HG03469 (cell line): ENCODE measurements at regions not wholly inside any gene's neighbourhood (a gene's known extent, or its start where the extent isn't known, plus 50 kb on each side); places are given as distances from the start of the nearest gene placed in this dataset.

Experiments used
- ATAC-seq: cut with Tn5 transposase; IDR thresholded peaks from one replicate; pipeline ENCODE4 v1.9.1; 2021; ENCODE audit warnings: mild to moderate bottlenecking, moderate library complexity, moderate number of reproducible peaks; ENCODE audit not compliant: unreplicated experiment

- no peak for ATAC-seq
These were observed 76.7 kb upstream of the IER5L start for GRCh38 chr9:129254566-129255287.

GRCh38 chr9:129253803-129254381 is 75.8 kb upstream of the IER5L start:
- no peak for ATAC-seq

DNA sequence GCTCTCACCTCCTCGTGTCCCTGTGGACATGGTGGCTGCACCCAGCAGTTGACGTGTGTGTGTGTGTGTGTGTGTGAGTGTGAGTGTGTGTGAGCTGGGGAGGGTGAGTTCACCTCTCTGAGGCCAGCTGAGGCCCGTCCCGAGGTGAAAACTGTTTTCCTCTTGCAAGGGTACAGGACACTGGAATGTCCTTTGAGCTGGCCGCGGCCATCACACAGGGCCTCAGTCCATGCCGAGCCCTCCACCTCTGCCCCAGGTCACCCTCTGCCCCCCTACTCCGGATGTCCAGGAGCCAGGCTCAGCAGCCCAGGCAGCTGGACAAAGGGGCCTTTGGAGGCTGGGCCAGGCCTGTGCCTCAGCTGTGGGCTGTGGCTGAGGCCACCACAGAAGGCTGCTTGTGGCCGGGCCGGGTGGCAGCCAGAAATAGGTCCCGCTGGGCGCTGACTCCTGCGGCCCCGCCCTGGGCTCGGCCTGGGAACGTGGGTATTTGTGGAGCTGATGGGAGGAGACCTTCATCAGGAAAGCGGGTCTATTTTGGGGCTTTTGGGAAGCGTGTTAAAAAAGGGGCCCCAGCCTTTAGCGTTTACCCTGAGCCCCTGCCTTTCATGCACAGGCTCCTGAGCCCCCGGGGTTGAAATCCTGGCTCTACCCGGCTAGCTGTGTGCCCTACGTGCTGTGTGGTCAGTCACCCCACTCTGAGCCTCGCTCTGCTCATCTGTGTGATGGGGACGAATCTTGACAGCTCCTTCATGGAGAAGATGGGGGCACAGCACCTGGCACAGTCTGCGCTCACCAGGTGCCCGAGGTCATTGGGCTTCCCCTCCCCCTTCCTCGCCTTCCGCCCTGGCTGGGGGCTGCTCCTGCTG is 75.1 kb upstream of the IER5L start:
- no peak for ATAC-seq

DNA sequence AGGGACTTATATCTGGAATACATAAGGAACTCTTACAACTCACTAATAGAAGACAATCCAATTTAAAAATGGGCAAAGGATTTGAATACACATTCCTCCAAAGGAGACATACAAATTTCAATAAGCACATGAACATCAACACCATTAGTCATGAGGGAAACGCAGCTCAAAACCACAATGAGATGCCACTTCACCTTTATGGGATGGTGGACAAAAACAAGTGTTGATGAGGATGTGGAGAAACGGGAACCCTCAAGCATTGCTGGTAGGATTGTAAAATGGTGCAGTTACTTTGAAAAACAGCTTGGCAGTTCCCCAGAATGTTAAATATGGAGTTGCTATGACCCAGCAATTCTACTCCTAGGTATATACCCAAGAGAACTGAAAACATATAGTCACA is 72.7 kb upstream of the IER5L start:
- no peak for ATAC-seq

- no peak for ATAC-seq
These were observed 69.5 kb upstream of the IER5L start for GRCh38 chr9:129247285-129248153.

DNA sequence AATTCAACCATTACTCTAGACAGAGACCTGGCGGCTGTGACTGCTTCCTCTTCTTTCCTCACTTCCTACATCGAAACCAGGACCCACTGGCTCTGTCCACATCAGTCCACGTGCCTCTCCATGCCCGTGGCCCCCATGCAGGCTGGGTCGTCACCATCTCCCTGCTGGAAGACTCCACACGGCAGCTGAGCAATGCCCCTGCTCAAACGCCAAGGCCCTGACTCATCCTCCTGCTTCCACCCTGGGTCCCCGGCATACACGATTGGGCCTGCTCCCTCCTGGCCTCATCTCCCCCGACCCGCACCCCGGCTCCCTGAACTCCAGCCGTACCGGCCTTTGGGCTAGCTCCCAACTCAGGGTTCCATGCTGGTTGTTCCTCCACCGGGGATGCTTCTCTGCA is 67.2 kb upstream of the IER5L start:
- ATAC-seq = no peak

DNA sequence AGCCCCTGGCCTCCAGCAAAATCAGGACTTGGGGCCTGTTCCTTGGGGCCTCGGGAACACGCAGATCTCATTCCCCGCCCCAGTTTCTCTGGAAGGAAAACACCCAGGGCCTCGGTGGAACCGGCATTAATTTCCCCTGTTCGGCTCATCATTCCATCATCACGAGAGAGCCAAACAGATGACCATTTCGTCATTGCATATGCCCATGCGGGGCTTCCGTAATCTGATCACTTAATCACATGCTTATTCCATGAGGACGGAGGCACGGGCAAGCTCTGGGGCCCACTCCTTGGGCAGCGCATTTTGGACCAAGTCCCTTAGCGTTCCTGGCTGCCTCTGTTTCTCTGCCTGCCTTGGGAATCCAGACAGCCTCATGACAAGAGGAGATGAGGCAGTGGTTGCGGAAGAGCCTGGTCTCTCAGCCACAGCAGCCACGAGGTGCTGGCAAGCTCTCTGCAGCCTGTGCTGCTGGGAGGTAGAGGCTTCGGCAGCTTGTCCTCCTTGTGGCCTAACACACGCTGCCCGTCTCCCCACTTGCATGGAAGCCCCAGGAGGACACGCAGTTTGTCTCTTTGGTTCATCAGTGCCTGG is 65.0 kb upstream of the IER5L start:
- ATAC-seq = no peak

DNA sequence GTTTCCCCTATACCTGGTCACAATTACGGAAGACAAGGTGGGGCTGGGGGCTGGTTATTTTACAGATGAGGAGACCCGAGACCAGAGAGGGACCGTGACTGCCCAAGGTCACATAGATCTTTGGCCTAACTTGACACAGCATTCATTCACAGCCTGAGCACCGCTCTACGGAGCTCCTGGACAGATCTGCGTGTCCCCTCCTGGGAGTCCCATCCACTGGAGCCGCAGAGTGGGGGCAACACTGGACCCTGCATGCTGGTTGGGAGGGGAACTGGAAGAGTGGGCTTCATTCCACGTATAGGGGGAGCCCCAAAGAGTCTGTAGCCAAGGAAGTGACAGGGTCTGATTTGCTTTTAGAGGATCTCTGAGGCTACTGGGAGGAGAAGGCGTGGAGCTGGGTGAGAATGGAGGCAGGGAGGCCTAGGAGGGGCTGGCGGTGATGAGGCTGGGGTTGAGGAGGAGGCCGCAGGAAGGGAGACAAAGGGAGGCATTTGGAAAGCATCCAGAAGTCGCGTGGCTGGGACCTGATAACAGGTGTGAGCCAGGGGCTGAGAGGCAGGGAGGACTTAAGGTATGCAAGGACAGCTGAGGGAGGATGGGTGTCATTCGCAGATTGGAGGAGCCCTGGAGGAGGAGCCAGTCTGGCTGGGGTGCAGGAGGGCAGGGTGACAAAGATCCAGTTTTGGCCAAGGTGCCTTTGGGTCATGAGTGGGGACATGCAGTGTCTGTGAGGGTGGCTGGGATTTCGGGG is 64.3 kb upstream of the IER5L start:
- no peak for ATAC-seq

DNA sequence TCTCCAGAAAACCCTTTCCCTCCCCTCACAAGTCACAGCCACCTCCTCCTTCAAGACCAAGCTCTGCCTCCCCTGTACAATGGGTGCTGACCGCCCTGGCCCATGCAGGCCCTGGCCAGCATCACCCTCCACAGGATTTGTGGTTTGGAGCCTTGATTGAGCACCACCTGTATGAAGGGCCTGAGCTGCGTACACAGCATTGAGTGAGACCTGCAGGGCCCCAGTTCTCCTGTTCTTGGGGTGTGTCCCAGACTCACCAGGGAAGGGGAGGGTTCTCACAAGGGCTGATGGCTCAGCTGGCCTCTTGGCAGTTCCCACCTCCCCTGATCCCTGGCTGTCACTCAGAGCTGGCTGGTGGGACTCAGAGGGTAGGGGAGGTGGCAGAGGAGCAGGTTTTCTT is 63.7 kb upstream of the IER5L start:
- no peak for ATAC-seq

DNA sequence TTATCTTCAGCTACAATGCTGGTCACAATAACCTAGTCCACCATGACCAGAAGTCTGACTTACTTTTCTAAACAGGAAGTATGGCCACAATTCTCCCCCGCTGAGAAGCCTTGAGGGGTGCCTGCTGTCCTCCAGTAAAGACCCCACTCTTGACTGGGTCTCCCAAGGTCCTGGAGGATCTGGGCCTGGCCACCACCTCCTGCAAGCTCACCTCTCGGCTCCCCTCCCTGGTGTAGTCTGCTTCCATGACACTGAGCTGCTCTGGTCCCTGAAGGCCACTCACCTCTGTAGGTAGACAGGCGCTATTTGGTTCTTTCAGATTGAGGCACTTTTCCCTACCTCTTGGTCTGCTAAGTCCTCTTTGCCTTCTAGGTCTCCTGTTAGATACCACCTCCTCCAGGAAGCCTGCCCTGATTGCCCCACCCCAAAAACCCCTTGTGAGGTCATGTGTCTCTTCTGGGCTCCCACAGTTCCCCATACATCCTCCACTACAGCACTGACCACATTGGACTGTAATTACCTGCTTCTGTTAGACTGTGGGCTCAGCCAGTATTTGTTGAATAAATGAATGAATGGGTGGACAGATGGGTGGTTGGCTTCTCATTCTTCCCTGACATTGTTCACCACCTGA is 62.6 kb upstream of the IER5L start:
- no peak for ATAC-seq

DNA sequence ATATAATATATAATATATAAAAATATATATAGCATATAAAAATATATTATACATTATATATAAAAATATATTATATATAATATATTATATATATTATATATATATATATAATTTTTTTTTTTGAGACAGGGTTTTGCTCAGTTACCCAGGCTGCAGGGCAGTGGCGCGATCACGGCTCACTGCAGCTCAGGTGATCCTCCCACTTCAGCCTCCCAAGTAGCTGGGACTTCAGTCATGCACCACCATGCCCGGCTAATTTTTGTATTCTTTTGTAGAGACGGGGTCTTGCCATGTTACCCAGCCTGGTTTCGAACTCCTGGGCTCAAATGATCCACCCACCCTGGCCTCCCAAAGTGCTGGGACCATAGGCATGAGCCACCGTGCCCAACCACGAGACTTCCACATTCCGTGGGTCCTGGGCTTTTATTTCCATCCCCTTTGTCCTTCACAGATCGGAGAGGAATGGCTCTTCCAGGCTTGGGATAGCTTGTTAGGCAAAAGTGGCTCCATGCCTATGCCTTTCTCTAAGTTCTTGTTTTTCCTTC is 62.0 kb upstream of the IER5L start:
- ATAC-seq = no peak

DNA sequence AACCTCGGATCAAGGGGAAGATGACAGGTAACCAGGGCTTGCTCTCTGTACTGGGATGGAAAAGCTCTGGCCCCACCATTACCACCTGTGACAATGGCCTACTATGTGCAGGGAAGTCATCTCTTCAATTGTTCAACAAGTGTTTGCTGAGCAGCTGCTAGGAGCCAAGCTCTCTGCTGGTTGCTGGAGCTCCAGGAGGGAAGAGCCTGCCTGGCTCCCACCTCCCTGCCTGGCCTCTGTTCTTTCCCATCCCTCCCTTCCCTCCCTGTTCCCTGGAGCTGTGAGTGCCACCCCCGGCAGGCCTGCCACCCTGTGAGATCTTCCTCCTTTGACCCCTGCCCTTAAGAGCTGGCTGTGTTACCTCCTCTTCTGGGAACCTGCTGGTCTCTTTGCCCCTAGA is 59.7 kb upstream of the IER5L start:
- no peak for ATAC-seq

GRCh38 chr9:129237164-129237611 is 59.1 kb upstream of the IER5L start:
- ATAC-seq = no peak

- no peak for ATAC-seq
These were observed 58.5 kb upstream of the IER5L start for GRCh38 chr9:129236441-129237145.

- no peak for ATAC-seq
These were observed 57.9 kb upstream of the IER5L start for GRCh38 chr9:129235931-129236331.

GRCh38 chr9:129235041-129235930 is 57.2 kb upstream of the IER5L start:
- no peak for ATAC-seq

GRCh38 chr9:129234491-129234890 is 56.4 kb upstream of the IER5L start:
- ATAC-seq = no peak
